ENCODE measurements at regions not wholly inside any gene's neighbourhood (a gene's known extent, or its start where the extent isn't known, plus 50 kb on each side); places are given as distances from the start of the nearest gene placed in this dataset.

DNA sequence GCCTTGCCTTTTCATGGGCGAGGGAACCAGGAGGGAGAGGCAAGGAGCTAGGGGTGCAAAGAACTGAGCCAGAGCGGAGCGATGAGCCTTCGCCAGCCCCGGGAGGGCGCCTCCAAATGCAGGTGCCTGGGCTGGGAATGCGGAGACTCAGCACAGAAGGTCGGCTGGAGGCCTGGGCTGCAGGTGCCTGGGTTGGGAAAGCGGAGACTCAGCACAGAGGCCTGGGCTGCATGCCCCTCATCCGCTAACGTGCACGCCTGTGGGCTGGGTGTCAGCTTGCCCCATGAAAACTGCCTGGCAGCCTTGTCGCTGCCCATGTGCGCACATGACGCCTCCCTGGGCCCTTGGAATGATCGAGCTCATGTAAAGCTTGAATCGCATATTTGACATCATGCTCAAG is 51.8 kb downstream of the POM121L12 start:
- no peak for DNase-seq (ENCODE audit: low read depth, low spot score)
- no peak overlapping the region for H3K9ac ChIP-seq (ENCODE audit: insufficient read length, low read depth)
- no peaks in the 10 kb centered on the region for H3K36me3 ChIP-seq (ENCODE audit: insufficient read depth, insufficient read length, low read length)
- no peaks in the 10 kb centered on the region for H3K9me3 ChIP-seq (ENCODE audit: insufficient read depth, low read length)
- no peak overlapping the region for H3K4me3 ChIP-seq (ENCODE audit: insufficient read length, low read depth)
- no peaks in the 10 kb centered on the region for H3K4me1 ChIP-seq (ENCODE audit: insufficient read depth, insufficient read length)
- TF ChIP-seq SUZ12 (IDR thresholded peaks at IDR 0.05; ENCODE audit: extremely low read depth, insufficient read depth, insufficient read length) (no peak), ZNF274 (IDR thresholded peaks at IDR 0.05; ENCODE audit: low read depth, low read length) (no peak), YY1 (IDR thresholded peaks at IDR 0.05; ENCODE audit: insufficient read depth, insufficient read length) (no peak)
- H3K27me3 ChIP-seq (ENCODE audit: insufficient read depth, insufficient read length): no peaks in the 10 kb centered on the region

DNA sequence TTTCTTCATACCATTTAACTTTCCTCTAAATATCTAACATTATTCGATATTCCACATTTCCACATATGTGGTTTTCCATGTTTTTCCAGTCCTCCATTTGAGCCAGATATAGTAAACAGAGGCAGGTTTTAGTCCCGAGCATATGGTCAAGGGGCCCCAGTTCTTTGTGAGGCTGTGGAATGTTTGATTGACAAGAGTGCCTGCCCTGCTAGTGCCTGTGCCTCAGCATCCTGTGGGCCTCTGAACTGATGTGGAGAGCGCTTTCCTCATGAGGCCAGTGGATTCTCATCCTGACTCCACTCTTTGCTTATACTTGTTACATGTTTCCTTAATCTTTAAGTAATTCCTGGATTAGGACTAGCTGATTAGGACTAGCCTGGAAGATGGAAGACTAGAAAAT is 58.8 kb downstream of the POM121L12 start:
- TF ChIP-seq YY1 (IDR thresholded peaks at IDR 0.05; ENCODE audit: insufficient read depth, insufficient read length): no peak
- no peak for TF ChIP-seq ZNF274 (IDR thresholded peaks at IDR 0.05; ENCODE audit: low read depth, low read length)
- TF ChIP-seq SUZ12 (IDR thresholded peaks at IDR 0.05; ENCODE audit: extremely low read depth, insufficient read depth, insufficient read length): no peak
- no peaks in the 10 kb centered on the region for H3K4me1 ChIP-seq (ENCODE audit: insufficient read depth, insufficient read length)
- H3K27me3 ChIP-seq (ENCODE audit: insufficient read depth, insufficient read length): no peaks in the 10 kb centered on the region
- no peak for DNase-seq (ENCODE audit: low read depth, low spot score)
- no peak overlapping the region for H3K4me3 ChIP-seq (ENCODE audit: insufficient read length, low read depth)
- H3K9ac ChIP-seq (ENCODE audit: insufficient read length, low read depth): no peak overlapping the region
- no peaks in the 10 kb centered on the region for H3K9me3 ChIP-seq (ENCODE audit: insufficient read depth, low read length)
- H3K36me3 ChIP-seq (ENCODE audit: insufficient read depth, insufficient read length, low read length): no peaks in the 10 kb centered on the region

DNA sequence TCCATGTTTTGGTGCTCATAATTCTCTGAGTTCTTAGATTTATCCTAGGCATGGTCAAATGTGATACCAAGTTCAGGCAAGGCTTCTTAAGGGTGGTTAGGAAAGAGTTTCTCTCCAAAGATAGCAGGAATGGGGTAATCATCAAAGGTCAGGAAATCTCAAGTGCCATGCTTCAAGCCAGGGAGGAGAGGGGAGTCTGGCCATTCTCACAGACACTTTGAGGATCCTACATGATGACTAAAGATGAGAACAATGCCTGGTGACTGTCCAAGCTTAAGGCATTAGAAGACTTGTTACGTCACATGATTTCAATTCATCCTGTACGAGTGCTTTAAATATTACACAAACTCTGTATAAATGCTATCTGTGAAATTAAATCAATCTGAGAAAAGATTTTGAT is 59.4 kb downstream of the POM121L12 start:
- Histone ChIP-seq H3K27me3 (ENCODE audit: insufficient read depth, insufficient read length) (no peaks in the 10 kb centered on the region), H3K36me3 (ENCODE audit: insufficient read depth, insufficient read length, low read length) (no peaks in the 10 kb centered on the region), H3K9ac (ENCODE audit: insufficient read length, low read depth) (no peak overlapping the region), H3K4me1 (ENCODE audit: insufficient read depth, insufficient read length) (no peaks in the 10 kb centered on the region), H3K4me3 (ENCODE audit: insufficient read length, low read depth) (no peak overlapping the region), H3K9me3 (ENCODE audit: insufficient read depth, low read length) (no peaks in the 10 kb centered on the region)
- no peak for TF ChIP-seq SUZ12 (IDR thresholded peaks at IDR 0.05; ENCODE audit: extremely low read depth, insufficient read depth, insufficient read length)
- no peak for TF ChIP-seq YY1 (IDR thresholded peaks at IDR 0.05; ENCODE audit: insufficient read depth, insufficient read length)
- no peak for TF ChIP-seq ZNF274 (IDR thresholded peaks at IDR 0.05; ENCODE audit: low read depth, low read length)
- no peak for DNase-seq (ENCODE audit: low read depth, low spot score)

DNA sequence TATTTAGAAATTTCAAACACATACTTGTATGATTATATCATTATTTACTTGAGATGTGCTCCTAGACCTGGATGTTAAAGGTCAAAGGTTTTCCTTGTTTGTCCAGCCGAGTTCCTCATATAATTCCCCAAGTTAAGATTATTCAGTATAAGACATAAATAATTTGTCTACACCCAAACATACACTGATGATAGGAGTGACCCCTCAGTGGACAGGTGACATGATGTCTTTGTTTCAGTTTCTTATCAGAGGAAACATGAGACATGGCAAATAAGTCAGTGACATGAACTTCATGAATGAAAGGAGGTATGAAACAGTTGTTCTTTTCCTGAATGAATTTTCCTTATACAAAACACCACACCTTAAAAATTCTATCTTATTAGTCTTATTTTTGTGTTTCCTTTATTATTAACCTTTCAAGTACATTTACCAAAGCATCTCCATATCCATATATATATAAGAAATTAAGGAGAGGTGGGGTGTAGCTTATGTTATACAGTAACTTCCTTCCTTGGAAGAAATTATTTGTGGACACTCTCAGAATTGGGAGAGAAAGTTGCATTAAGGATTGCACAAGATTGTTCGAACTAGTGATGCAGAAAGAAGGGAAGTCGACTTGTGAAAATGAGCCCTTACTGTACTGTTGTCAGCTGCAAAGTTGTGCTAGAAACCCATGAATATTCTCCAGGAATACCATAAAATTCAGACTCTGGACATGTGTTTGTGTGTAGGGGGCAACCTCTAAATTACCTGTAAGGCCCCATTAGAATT is 60.5 kb downstream of the POM121L12 start:
- H3K9ac ChIP-seq (ENCODE audit: insufficient read length, low read depth): no peak overlapping the region
- no peak for DNase-seq (ENCODE audit: low read depth, low spot score)

DNA sequence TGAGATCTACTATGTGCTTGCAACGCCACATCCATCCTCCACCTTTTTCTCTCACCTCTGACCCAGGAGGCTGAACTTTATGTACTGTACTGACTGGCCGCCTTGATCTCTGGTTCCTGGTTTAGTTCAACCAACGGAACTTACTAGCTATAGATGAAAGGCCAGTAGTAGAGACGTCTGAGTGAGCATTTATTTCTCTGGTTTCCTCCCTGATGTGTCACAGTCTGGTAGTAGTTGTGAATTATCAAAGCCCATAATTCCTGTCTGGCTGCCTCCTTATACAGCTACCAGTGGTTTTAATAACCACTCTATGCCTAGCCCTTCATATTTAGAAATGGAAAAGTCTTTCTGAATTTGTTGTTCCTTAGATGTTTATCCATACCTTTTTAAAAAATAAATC is 64.7 kb downstream of the POM121L12 start:
- Histone ChIP-seq H3K9ac (ENCODE audit: insufficient read length, low read depth) (no peak overlapping the region), H3K4me1 (ENCODE audit: insufficient read depth, insufficient read length) (no peaks in the 10 kb centered on the region), H3K36me3 (ENCODE audit: insufficient read depth, insufficient read length, low read length) (no peaks in the 10 kb centered on the region), H3K4me3 (ENCODE audit: insufficient read length, low read depth) (no peak overlapping the region), H3K9me3 (ENCODE audit: insufficient read depth, low read length) (no peaks in the 10 kb centered on the region), H3K27me3 (ENCODE audit: insufficient read depth, insufficient read length) (no peaks in the 10 kb centered on the region)
- TF ChIP-seq ZNF274 (IDR thresholded peaks at IDR 0.05; ENCODE audit: low read depth, low read length): no peak
- no peak for TF ChIP-seq YY1 (IDR thresholded peaks at IDR 0.05; ENCODE audit: insufficient read depth, insufficient read length)
- DNase-seq (ENCODE audit: low read depth, low spot score): no peak

More for the DNA sequence above, 60.5 kb downstream of the POM121L12 start:
- Histone ChIP-seq H3K27me3 (ENCODE audit: insufficient read depth, insufficient read length) (no peaks in the 10 kb centered on the region), H3K4me3 (ENCODE audit: insufficient read length, low read depth) (no peak overlapping the region), H3K9me3 (ENCODE audit: insufficient read depth, low read length) (no peaks in the 10 kb centered on the region), H3K4me1 (ENCODE audit: insufficient read depth, insufficient read length) (no peaks in the 10 kb centered on the region), H3K36me3 (ENCODE audit: insufficient read depth, insufficient read length, low read length) (no peaks in the 10 kb centered on the region)
- TF ChIP-seq SUZ12 (IDR thresholded peaks at IDR 0.05; ENCODE audit: extremely low read depth, insufficient read depth, insufficient read length) (no peak), YY1 (IDR thresholded peaks at IDR 0.05; ENCODE audit: insufficient read depth, insufficient read length) (no peak), ZNF274 (IDR thresholded peaks at IDR 0.05; ENCODE audit: low read depth, low read length) (no peak)

DNA sequence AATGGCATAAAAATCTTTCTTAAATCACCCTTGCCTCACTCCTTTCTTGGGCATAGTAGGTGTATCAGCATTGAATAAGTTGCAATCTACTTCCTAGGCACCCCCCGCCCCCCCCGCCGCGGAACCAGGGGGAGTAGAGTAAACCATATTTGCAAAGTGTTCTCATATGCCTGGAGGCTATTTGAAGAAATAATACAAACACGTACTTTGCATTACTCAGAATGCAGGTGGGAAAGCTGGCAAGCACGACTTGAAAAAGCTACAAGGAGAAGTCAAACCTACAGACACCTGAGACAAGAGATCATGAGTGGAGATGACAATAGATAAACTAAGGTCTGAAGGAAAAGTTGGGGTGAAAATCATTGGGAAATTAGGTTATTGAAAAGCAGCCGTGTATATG is 65.6 kb downstream of the POM121L12 start:
- H3K36me3 ChIP-seq (ENCODE audit: insufficient read depth, insufficient read length, low read length): no peaks in the 10 kb centered on the region
- no peak overlapping the region for H3K9ac ChIP-seq (ENCODE audit: insufficient read length, low read depth)
- no peaks in the 10 kb centered on the region for H3K9me3 ChIP-seq (ENCODE audit: insufficient read depth, low read length)
- H3K4me1 ChIP-seq (ENCODE audit: insufficient read depth, insufficient read length): no peaks in the 10 kb centered on the region
- no peak for DNase-seq (ENCODE audit: low read depth, low spot score)
- H3K4me3 ChIP-seq (ENCODE audit: insufficient read length, low read depth): no peak overlapping the region
- H3K27me3 ChIP-seq (ENCODE audit: insufficient read depth, insufficient read length): no peaks in the 10 kb centered on the region
- TF ChIP-seq SUZ12 (IDR thresholded peaks at IDR 0.05; ENCODE audit: extremely low read depth, insufficient read depth, insufficient read length) (no peak), ZNF274 (IDR thresholded peaks at IDR 0.05; ENCODE audit: low read depth, low read length) (no peak), YY1 (IDR thresholded peaks at IDR 0.05; ENCODE audit: insufficient read depth, insufficient read length) (no peak)

DNA sequence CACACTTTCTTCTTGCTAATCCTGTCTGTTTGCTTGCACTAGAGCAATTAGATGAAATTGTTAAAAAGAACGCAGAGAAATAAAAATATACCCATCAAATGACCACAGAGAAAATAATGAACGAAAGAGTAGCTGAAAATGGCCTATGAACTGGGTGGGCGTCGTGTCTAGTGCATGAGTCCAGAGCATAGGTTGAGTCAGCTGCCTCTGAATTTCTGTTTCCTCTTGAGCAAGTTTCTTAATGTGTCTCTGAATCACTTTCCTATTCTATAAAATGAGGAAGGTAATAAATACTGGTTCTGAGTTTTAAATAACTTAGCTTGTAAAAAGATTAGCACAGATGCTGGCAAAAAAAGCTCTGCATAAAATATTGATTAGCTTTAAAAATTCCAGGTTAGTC is 75.0 kb downstream of the POM121L12 start:
- Histone ChIP-seq H3K4me1 (ENCODE audit: insufficient read depth, insufficient read length) (no peaks in the 10 kb centered on the region), H3K9me3 (ENCODE audit: insufficient read depth, low read length) (no peaks in the 10 kb centered on the region), H3K36me3 (ENCODE audit: insufficient read depth, insufficient read length, low read length) (no peaks in the 10 kb centered on the region), H3K9ac (ENCODE audit: insufficient read length, low read depth) (no peak overlapping the region), H3K27me3 (ENCODE audit: insufficient read depth, insufficient read length) (no peaks in the 10 kb centered on the region), H3K4me3 (ENCODE audit: insufficient read length, low read depth) (no peak overlapping the region)
- DNase-seq (ENCODE audit: low read depth, low spot score): no peak
- TF ChIP-seq ZNF274 (IDR thresholded peaks at IDR 0.05; ENCODE audit: low read depth, low read length) (no peak), YY1 (IDR thresholded peaks at IDR 0.05; ENCODE audit: insufficient read depth, insufficient read length) (no peak), SUZ12 (IDR thresholded peaks at IDR 0.05; ENCODE audit: extremely low read depth, insufficient read depth, insufficient read length) (no peak)
